Inflammatory macrophage (primary cell): ENCODE measurements at regions not wholly inside any gene's neighbourhood (a gene's known extent, or its start where the extent isn't known, plus 50 kb on each side); places are given as distances from the start of the nearest gene placed in this dataset.

ENCODE experiments used
- DNase-seq, 2 donors: peaks; one replicate each; pipeline ENCODE4 v3.0.0-alpha.2; 2020 to 2022

- DNase-seq, result no peak
Observed at GRCh38 chr3:98954791-98955604, 53.5 kb upstream of the DCBLD2 start.

GRCh38 chr3:98954242-98954641 is 52.7 kb upstream of the DCBLD2 start:
- DNase-seq, result no peak

- DNase-seq, result no peak
Observed at GRCh38 chr3:98952404-98952803, 50.9 kb upstream of the DCBLD2 start.
